SK-N-SH treated with all-trans-retinoic acid at 6 μM for 48 hours (cell line): ENCODE measurements at regions not wholly inside any gene's neighbourhood (a gene's known extent, or its start where the extent isn't known, plus 50 kb on each side); places are given as distances from the start of the nearest gene placed in this dataset.

ENCODE experiments used
- POU6F1 ChIP-seq: fragments of 250-450 bp; sonication (Bioruptor Pico); IDR thresholded peaks from 2 replicates; pipeline ENCODE4 v1.8.0; 2021; ENCODE audit warnings: low read depth, mild to moderate bottlenecking, moderate library complexity, borderline replicate concordance
- SNAI2 ChIP-seq: fragments of 250-450 bp; sonication (Bioruptor Pico); IDR thresholded peaks from 2 replicates; pipeline ENCODE4 v1.5.0; 2020; ENCODE audit warnings: mild to moderate bottlenecking, moderate library complexity
- TCF4 ChIP-seq: fragments of 250-450 bp; sonication (Bioruptor Pico); IDR thresholded peaks from 2 replicates; pipeline ENCODE4 v1.8.0; 2021; ENCODE audit warnings: mild to moderate bottlenecking, moderate library complexity, borderline replicate concordance
- TOX ChIP-seq: fragments of 250-450 bp; sonication (Bioruptor Pico); IDR thresholded peaks from 2 replicates; pipeline ENCODE4 v1.8.0; 2021; ENCODE audit warnings: mild to moderate bottlenecking, moderate library complexity, borderline replicate concordance
- TSHZ2 ChIP-seq: fragments of 250-450 bp; sonication (Bioruptor Pico); IDR thresholded peaks from 2 replicates; pipeline ENCODE4 v1.5.0; 2020; ENCODE audit warnings: mild to moderate bottlenecking, moderate library complexity
- ZFP3 ChIP-seq: fragments of 250-450 bp; sonication (Bioruptor Pico); IDR thresholded peaks from 2 replicates; pipeline ENCODE4 v1.5.0; 2020; ENCODE audit warnings: mild to moderate bottlenecking, moderate library complexity
- ZNF70 ChIP-seq: fragments of 450-650 bp; formaldehyde crosslinking; IDR thresholded peaks from 2 replicates; pipeline ENCODE4 v1.5.0; 2020; ENCODE audit warnings: mild to moderate bottlenecking, moderate library complexity
- ZNF8 ChIP-seq: fragments of 450-650 bp; formaldehyde crosslinking; IDR thresholded peaks from 2 replicates; pipeline ENCODE4 v1.5.0; 2020; ENCODE audit warnings: mild to moderate bottlenecking, moderate library complexity
- TF ChIP-seq, protein P1 (sequence below): fragments of 250-450 bp; sonication (Bioruptor Pico); IDR thresholded peaks from 2 replicates; pipeline ENCODE4 v1.8.0; 2020; ENCODE audit warnings: mild to moderate bottlenecking, moderate library complexity, borderline replicate concordance
- TF ChIP-seq, protein P2 (sequence below): fragments of 250-450 bp; sonication (Bioruptor Pico); IDR thresholded peaks from 2 replicates; pipeline ENCODE4 v1.5.1; 2021; ENCODE audit warnings: mild to moderate bottlenecking, moderate library complexity

DNA sequence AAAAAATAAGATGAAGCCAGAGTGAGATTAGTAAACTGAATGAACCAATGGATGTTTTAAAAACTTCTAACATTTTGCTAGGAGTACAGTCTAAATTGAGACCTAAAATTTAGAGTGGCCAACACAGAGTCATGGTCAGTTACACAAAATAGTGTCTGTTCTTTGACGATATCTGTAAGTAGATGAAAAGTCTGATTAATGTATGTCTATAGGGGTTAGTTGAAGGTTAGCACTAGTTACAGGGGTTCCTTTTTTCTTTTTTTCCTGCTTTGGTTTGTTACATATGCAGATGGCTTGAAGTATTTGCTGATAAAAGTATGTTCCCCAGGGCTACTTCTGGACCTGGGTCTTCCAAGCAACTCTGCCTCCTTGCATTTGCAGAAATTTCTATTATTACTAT, 90.1 kb upstream of the MTPN start:
- no peak for TF ChIP-seq ZNF8
- TF ChIP-seq, protein P1, sequence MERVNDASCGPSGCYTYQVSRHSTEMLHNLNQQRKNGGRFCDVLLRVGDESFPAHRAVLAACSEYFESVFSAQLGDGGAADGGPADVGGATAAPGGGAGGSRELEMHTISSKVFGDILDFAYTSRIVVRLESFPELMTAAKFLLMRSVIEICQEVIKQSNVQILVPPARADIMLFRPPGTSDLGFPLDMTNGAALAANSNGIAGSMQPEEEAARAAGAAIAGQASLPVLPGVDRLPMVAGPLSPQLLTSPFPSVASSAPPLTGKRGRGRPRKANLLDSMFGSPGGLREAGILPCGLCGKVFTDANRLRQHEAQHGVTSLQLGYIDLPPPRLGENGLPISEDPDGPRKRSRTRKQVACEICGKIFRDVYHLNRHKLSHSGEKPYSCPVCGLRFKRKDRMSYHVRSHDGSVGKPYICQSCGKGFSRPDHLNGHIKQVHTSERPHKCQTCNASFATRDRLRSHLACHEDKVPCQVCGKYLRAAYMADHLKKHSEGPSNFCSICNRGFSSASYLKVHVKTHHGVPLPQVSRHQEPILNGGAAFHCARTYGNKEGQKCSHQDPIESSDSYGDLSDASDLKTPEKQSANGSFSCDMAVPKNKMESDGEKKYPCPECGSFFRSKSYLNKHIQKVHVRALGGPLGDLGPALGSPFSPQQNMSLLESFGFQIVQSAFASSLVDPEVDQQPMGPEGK (CRISPR knock-in tag), result no peak
- no peak for TF ChIP-seq SNAI2
- no peak for TF ChIP-seq TCF4 (CRISPR knock-in tag)
- TF ChIP-seq ZFP3 (CRISPR knock-in tag), result no peak
- no peak for TF ChIP-seq POU6F1 (CRISPR knock-in tag)
- no peak for TF ChIP-seq TOX (CRISPR knock-in tag)
- TF ChIP-seq, protein P2, sequence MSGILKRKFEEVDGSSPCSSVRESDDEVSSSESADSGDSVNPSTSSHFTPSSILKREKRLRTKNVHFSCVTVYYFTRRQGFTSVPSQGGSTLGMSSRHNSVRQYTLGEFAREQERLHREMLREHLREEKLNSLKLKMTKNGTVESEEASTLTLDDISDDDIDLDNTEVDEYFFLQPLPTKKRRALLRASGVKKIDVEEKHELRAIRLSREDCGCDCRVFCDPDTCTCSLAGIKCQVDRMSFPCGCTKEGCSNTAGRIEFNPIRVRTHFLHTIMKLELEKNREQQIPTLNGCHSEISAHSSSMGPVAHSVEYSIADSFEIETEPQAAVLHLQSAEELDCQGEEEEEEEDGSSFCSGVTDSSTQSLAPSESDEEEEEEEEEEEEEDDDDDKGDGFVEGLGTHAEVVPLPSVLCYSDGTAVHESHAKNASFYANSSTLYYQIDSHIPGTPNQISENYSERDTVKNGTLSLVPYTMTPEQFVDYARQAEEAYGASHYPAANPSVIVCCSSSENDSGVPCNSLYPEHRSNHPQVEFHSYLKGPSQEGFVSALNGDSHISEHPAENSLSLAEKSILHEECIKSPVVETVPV (CRISPR knock-in tag), result no peak
- no peak for TF ChIP-seq TSHZ2 (CRISPR knock-in tag)
- no peak for TF ChIP-seq ZNF70 (CRISPR knock-in tag)
